Heart right ventricle (tissue), 16 donors: ENCODE measurements at regions not wholly inside any gene's neighbourhood (a gene's known extent, or its start where the extent isn't known, plus 50 kb on each side); places are given as distances from the start of the nearest gene placed in this dataset.
"Not testable (repeated sequence)": the region's sequence is repeated elsewhere in the genome, so short reads cannot be mapped to it uniquely, and the experiment has no call there.

Source experiments
- ATAC-seq, 8 donors: fragments of 200-7000 bp; cut with Tn5 transposase; one replicate each; pipeline ENCODE4 v1.9.1; 2020; ENCODE audit warnings: mild to moderate bottlenecking in 8 of 8, moderate library complexity in 8 of 8, moderate number of reproducible peaks in 1 of 8
- DNase-seq, 2 donors: peaks; one replicate each; pipeline ENCODE4 v3.0.0-alpha.2; 2020
- H3K27ac ChIP-seq, 10 donors: fragments of 200-600 bp; sonication (generic) in 2 of 10; one replicate each; pipeline versions ENCODE4 v1.5.0 to v1.8.0; 2020 to 2022; ENCODE audit warnings: mild to moderate bottlenecking in 3 of 10
- H3K27me3 ChIP-seq, 7 donors: fragments of 200-600 bp; one replicate each; pipeline ENCODE4 v1.8.0; 2021 to 2022; ENCODE audit warnings: mild to moderate bottlenecking in 2 of 7
- H3K36me3 ChIP-seq, 9 donors: fragments of 200-600 bp; sonication (generic) in 1 of 9; one replicate each; pipeline versions ENCODE4 v1.5.0 to v1.8.0; 2020 to 2022; ENCODE audit warnings: mild to moderate bottlenecking in 2 of 9
- H3K4me1 ChIP-seq, 9 donors: fragments of 200-600 bp; sonication (generic) in 1 of 9; one replicate each; pipeline versions ENCODE4 v1.5.0 to v1.8.0; 2020 to 2022; ENCODE audit warnings: mild to moderate bottlenecking in 4 of 9
- H3K4me3 ChIP-seq, 10 donors: fragments of 200-600 bp; sonication (generic) in 2 of 10; one replicate each; pipeline versions ENCODE4 v1.5.0 to v1.8.0; 2020 to 2022; ENCODE audit warnings: mild to moderate bottlenecking in 7 of 10, moderate library complexity in 2 of 10
- H3K9me3 ChIP-seq, 11 donors: fragments of 200-600 bp in 10 of 11; sonication (generic) in 2 of 11; one replicate each; pipeline versions ENCODE4 v1.5.0 to v1.8.0; 2013 to 2022; ENCODE audit warnings: mild to moderate bottlenecking in 2 of 11, control low read depth in 1 of 11, moderate library complexity in 1 of 11
- CTCF ChIP-seq, 9 donors: fragments of 200-600 bp; sonication (generic) in 2 of 9; IDR thresholded peaks; one replicate each; pipeline versions ENCODE4 v1.5.0 to v1.8.0; 2021 to 2022; ENCODE audit warnings: antibody characterized with exemption in 9 of 9, mild to moderate bottlenecking in 5 of 9, moderate library complexity in 1 of 9
- WGBS, 2 donors: extraction: QIAGEN DNeasy Blood & Tissue Kit; methylation state at CpG; one replicate each; pipeline ENCODE4 v1.1.7; 2013; ENCODE audit warnings: inconsistent platforms in 1 of 2; 5-methylcytosine and 5-hydroxymethylcytosine counted together
- intact Hi-C, 10 donors: fragments of 100-400 bp; cut with DNase I; formaldehyde crosslinking; loops; one replicate each; pipeline versions ENCODE4 v1.11.1 to v1.14.2; 2022
- donor health status: Arrhythmogenic right ventricular cardiomyopathy.
- donor health status: ischemic (EF 13 %, LVEDD 7.1; RV severe dilation, severe dysfunction).
- donor health status: healthy with polysubstance abuse.
- donor health status: DM: no; HTN: yes; CAD: no.
- donor health status: DM: no; HTN: no; CAD: no.
- donor health status: ischemic (EF 25% LVEDD 6.9; RV normal size, moderate dysfunction).
- donor health status: ischemic (EF 25% LVEDD 5.7; RV mildly dilated, moderate dysfunction).
- donor health status: healthy.
- donor health status: DM: yes; HTN: yes; CAD: no.
- donor health status: Ischemic cardiomyopathy.
- donor health status: ischemic (EF 35%, LVEDD 5.7; RV mildly dilated, moderate dysfunction).
- donor health status: nonischemic (EF 11% LVEDD 7.7; RV severe dilation, severe dysfunction).
- donor health status: DM: yes; HTN: yes; CAD: no.
- donor health status: PGD.
- donor health status: ischemic (EF 29% LVEDD 5.4; RV normal size, mild dysfunction).
- donor health status: nonischemic (EF 23%, LVEDD 6.1; RV moderate dilation, normal function).

GRCh38 chr18:14965553-14965952 lies 217.6 kb downstream of the ANKRD30B start:
- H3K27me3 ChIP-seq: no peaks in the 10 kb centered on the region
- 81 to 82% methylated on average over 11 of the region's 11 CpGs for WGBS, 2 donors
- H3K4me3 ChIP-seq: no peak overlapping the region
- peaks cover 0 to 3% (median 0%) of the 10 kb centered on the region in 11 donors for H3K9me3 ChIP-seq
- TF ChIP-seq CTCF (IDR thresholded peaks at IDR 0.05): no peak
- no peaks in the 10 kb centered on the region for H3K36me3 ChIP-seq
- H3K27ac ChIP-seq: no peak overlapping the region
- no peak for ATAC-seq
- intact Hi-C loops: no loop called here
- H3K4me1 ChIP-seq: no peaks in the 10 kb centered on the region
- no peak for DNase-seq

GRCh38 chr18:14967246-14967645 lies 219.3 kb downstream of the ANKRD30B start:
- H3K9me3 ChIP-seq, H3K4me1 ChIP-seq, H3K36me3 ChIP-seq, H3K4me3 ChIP-seq, intact Hi-C loops, DNase-seq, H3K27ac ChIP-seq, H3K27me3 ChIP-seq, ATAC-seq: not testable (repeated sequence)
- 68 to 75% methylated on average over 3 of the region's 3 CpGs for WGBS, 2 donors

GRCh38 chr18:14969500-14969899 lies 221.5 kb downstream of the ANKRD30B start:
- no peak overlapping the region for H3K27ac ChIP-seq
- TF ChIP-seq CTCF (IDR thresholded peaks at IDR 0.05): no peak
- H3K27me3 ChIP-seq: peaks cover 0 to 6% (median 0%) of the 10 kb centered on the region in 7 donors
- H3K4me1 ChIP-seq: no peaks in the 10 kb centered on the region
- DNase-seq (no peak), ATAC-seq (no peak)
- no peak overlapping the region for H3K4me3 ChIP-seq
- no peaks in the 10 kb centered on the region for H3K36me3 ChIP-seq
- intact Hi-C loops: no loop called here
- 60 to 66% methylated on average over 9 of the region's 9 CpGs for WGBS, 2 donors
- H3K9me3 ChIP-seq: no peaks in the 10 kb centered on the region

GRCh38 chr18:14970027-14970426 lies 222.1 kb downstream of the ANKRD30B start:
- 65 to 78% methylated on average over 5 of the region's 5 CpGs for WGBS, 2 donors
- no peak for DNase-seq
- Histone ChIP-seq H3K4me1 (no peaks in the 10 kb centered on the region), H3K36me3 (no peaks in the 10 kb centered on the region), H3K9me3 (no peaks in the 10 kb centered on the region), H3K4me3 (no peak overlapping the region), H3K27me3 (peaks cover 0 to 6% (median 0%) of the 10 kb centered on the region in 7 donors), H3K27ac (no peak overlapping the region)
- intact Hi-C loops: no loop called here
- ATAC-seq: no peak
- no peak for TF ChIP-seq CTCF (IDR thresholded peaks at IDR 0.05)

GRCh38 chr18:14971461-14972185 lies 223.7 kb downstream of the ANKRD30B start:
- WGBS, 2 donors: 46 to 68% methylated on average over 5 of the region's 5 CpGs
- Histone ChIP-seq H3K36me3 (no peaks in the 10 kb centered on the region), H3K9me3 (no peaks in the 10 kb centered on the region), H3K4me3 (no peak overlapping the region), H3K4me1 (no peaks in the 10 kb centered on the region), H3K27me3 (peaks cover 0 to 6% (median 0%) of the 10 kb centered on the region in 7 donors), H3K27ac (no peak overlapping the region)
- TF ChIP-seq CTCF (IDR thresholded peaks at IDR 0.05): no peak
- ATAC-seq: no peak
- intact Hi-C loops: no loop called here
- no peak for DNase-seq

GRCh38 chr18:14973421-14973820 lies 225.4 kb downstream of the ANKRD30B start:
- intact Hi-C loops: not testable (repeated sequence)

More at GRCh38 chr18:14973421-14973820, 225.4 kb downstream of the ANKRD30B start:
- H3K27me3 ChIP-seq: peaks cover 0 to 18% (median 4%) of the 10 kb centered on the region in 7 donors
- H3K4me3 ChIP-seq, ATAC-seq, H3K36me3 ChIP-seq, H3K9me3 ChIP-seq, DNase-seq, H3K27ac ChIP-seq, H3K4me1 ChIP-seq: not testable (repeated sequence)
- WGBS, 2 donors: 68 to 71% methylated on average over 4 of the region's 4 CpGs
